HEK293 (cell line): ENCODE measurements at regions not wholly inside any gene's neighbourhood (a gene's known extent, or its start where the extent isn't known, plus 50 kb on each side); places are given as distances from the start of the nearest gene placed in this dataset.

Experiments used
- CTCF ChIA-PET: fragments of 350-600 bp; formaldehyde crosslinking; extraction: SDS; loops from one replicate; lab custom pipeline; 2021; ENCODE audit warnings: antibody characterized with exemption; lab: Yijun Ruan, JAX
- POLR2A ChIA-PET: fragments of 300-600 bp; formaldehyde crosslinking; extraction: SDS; loops from one replicate; lab custom pipeline; 2020; ENCODE audit warnings: antibody characterized with exemption, inconsistent platforms; lab: Yijun Ruan, JAX
- H3K27ac ChIP-seq: fragments of 200-500 bp; sonication (Bioruptor generic); 2 replicates; pipeline ENCODE4 v1.5.1; 2014; ENCODE audit warnings: low read depth, low read length, control low read depth, inconsistent platforms; ENCODE audit errors: extremely low read depth
- H3K36me3 ChIP-seq, 2 experiments: fragments of 200-500 bp in 1 of 2; sonication (Bioruptor generic) in 1 of 2; 1 replicate in 1 of 2; 2 replicates in 1 of 2; pipeline ENCODE4 v1.5.1; 2014 to 2017; ENCODE audit warnings: inconsistent platforms in 2 of 2, low read length in 2 of 2; ENCODE audit not compliant: control insufficient read depth in 2 of 2, insufficient read depth in 1 of 2
- H3K4me1 ChIP-seq: fragments of 200-500 bp; sonication (Bioruptor generic); 2 replicates; pipeline ENCODE4 v1.5.1; 2014; ENCODE audit warnings: mild to moderate bottlenecking, low read length, inconsistent platforms; ENCODE audit not compliant: control insufficient read depth, insufficient read depth
- H3K4me3 ChIP-seq: 2 replicates; pipeline ENCODE4 v1.5.1; 2011; ENCODE audit warnings: low read depth, mild to moderate bottlenecking, control low read depth, low read length, moderate library complexity
- H3K9me3 ChIP-seq: fragments of 200-500 bp; sonication (Bioruptor generic); 2 replicates; pipeline ENCODE4 v1.5.1; 2014; ENCODE audit warnings: low read depth, low read length, inconsistent platforms; ENCODE audit not compliant: control insufficient read depth, insufficient read depth
- BCL11A ChIP-seq: fragments of 450-650 bp; formaldehyde crosslinking; IDR thresholded peaks from 2 replicates; pipeline ENCODE4 v1.5.1; 2016; ENCODE audit warnings: low read depth, missing biosample characterization, missing genetic modification characterization
- EGR2 ChIP-seq: fragments of 450-650 bp; formaldehyde crosslinking; IDR thresholded peaks from 2 replicates; pipeline ENCODE4 v1.5.1; 2016; ENCODE audit warnings: low read depth, missing biosample characterization, missing genetic modification characterization
- HOXD13 ChIP-seq: sonication (generic); formaldehyde crosslinking; IDR thresholded peaks from 2 replicates; pipeline ENCODE4 v1.8.0; 2022; ENCODE audit warnings: missing genetic modification reagents, borderline replicate concordance
- KLF10 ChIP-seq: fragments of 450-650 bp; IDR thresholded peaks from 2 replicates; pipeline ENCODE4 v1.5.1; 2018; ENCODE audit warnings: missing biosample characterization, mild to moderate bottlenecking, missing genetic modification characterization
- KLF9 ChIP-seq: fragments of 450-650 bp; formaldehyde crosslinking; IDR thresholded peaks from 2 replicates; pipeline ENCODE4 v1.5.1; 2016; ENCODE audit warnings: missing biosample characterization, missing genetic modification characterization, low read depth
- PBX3 ChIP-seq: sonication (generic); formaldehyde crosslinking; IDR thresholded peaks from 2 replicates; pipeline ENCODE4 v1.8.1; 2022; ENCODE audit warnings: mild to moderate bottlenecking, moderate library complexity, missing genetic modification reagents
- ZBTB11 ChIP-seq: fragments of 450-650 bp; formaldehyde crosslinking; conservative IDR thresholded peaks from 2 replicates; pipeline ENCODE4 v1.5.1; 2016; ENCODE audit warnings: low read depth, missing biosample characterization, missing genetic modification characterization
- ZBTB20 ChIP-seq: fragments of 450-650 bp; formaldehyde crosslinking; IDR thresholded peaks from 2 replicates; pipeline ENCODE4 v1.5.1; 2016; ENCODE audit warnings: missing biosample characterization, missing genetic modification characterization
- ZNF121 ChIP-seq: fragments of 450-650 bp; formaldehyde crosslinking; IDR thresholded peaks from 2 replicates; pipeline ENCODE4 v1.5.1; 2016; ENCODE audit warnings: missing biosample characterization, missing genetic modification characterization
- ZNF132 ChIP-seq: fragments of 450-650 bp; formaldehyde crosslinking; IDR thresholded peaks from 2 replicates; pipeline ENCODE4 v1.5.1; 2017; ENCODE audit warnings: missing biosample characterization, missing genetic modification characterization, borderline replicate concordance
- ZNF184 ChIP-seq: fragments of 450-650 bp; IDR thresholded peaks from 2 replicates; pipeline ENCODE4 v1.5.1; 2018; ENCODE audit warnings: missing biosample characterization, mild to moderate bottlenecking, missing genetic modification characterization
- ZNF221 ChIP-seq: fragments of 450-650 bp; formaldehyde crosslinking; IDR thresholded peaks from 2 replicates; pipeline ENCODE4 v1.5.1; 2017; ENCODE audit warnings: missing biosample characterization, missing genetic modification characterization, borderline replicate concordance
- ZNF266 ChIP-seq: fragments of 450-650 bp; formaldehyde crosslinking; IDR thresholded peaks from 2 replicates; pipeline ENCODE4 v1.5.1; 2016; ENCODE audit warnings: missing biosample characterization, missing genetic modification characterization, low read depth
- ZNF416 ChIP-seq: fragments of 450-650 bp; formaldehyde crosslinking; IDR thresholded peaks from 2 replicates; pipeline ENCODE4 v1.5.1; 2016; ENCODE audit warnings: missing biosample characterization, missing genetic modification characterization
- ZNF518A ChIP-seq: fragments of 450-650 bp; formaldehyde crosslinking; conservative IDR thresholded peaks from 2 replicates; pipeline ENCODE4 v1.5.1; 2016; ENCODE audit warnings: low read depth, missing biosample characterization, missing genetic modification characterization
- ZNF529 ChIP-seq: fragments of 450-650 bp; formaldehyde crosslinking; IDR thresholded peaks from 2 replicates; pipeline ENCODE4 v1.5.1; 2017; ENCODE audit warnings: missing genetic modification characterization, missing biosample characterization; ENCODE audit not compliant: insufficient replicate concordance
- ZNF580 ChIP-seq: fragments of 450-650 bp; formaldehyde crosslinking; IDR thresholded peaks from 2 replicates; pipeline ENCODE4 v1.5.1; 2016; ENCODE audit warnings: missing biosample characterization, missing genetic modification characterization
- ZNF600 ChIP-seq: fragments of 450-650 bp; formaldehyde crosslinking; IDR thresholded peaks from 2 replicates; pipeline ENCODE4 v1.5.1; 2016; ENCODE audit warnings: missing biosample characterization, missing genetic modification characterization
- ZNF629 ChIP-seq: fragments of 450-650 bp; formaldehyde crosslinking; IDR thresholded peaks from 2 replicates; pipeline ENCODE4 v1.5.1; 2017; ENCODE audit warnings: missing biosample characterization, missing genetic modification characterization
- ZNF639 ChIP-seq: fragments of 450-650 bp; formaldehyde crosslinking; IDR thresholded peaks from 2 replicates; pipeline ENCODE4 v1.5.1; 2016; ENCODE audit warnings: missing biosample characterization, missing genetic modification characterization
- ZNF777 ChIP-seq: fragments of 450-650 bp; formaldehyde crosslinking; IDR thresholded peaks from 2 replicates; pipeline ENCODE4 v1.5.1; 2017; ENCODE audit warnings: missing biosample characterization, missing genetic modification characterization, borderline replicate concordance
- ZSCAN4 ChIP-seq: fragments of 450-650 bp; formaldehyde crosslinking; IDR thresholded peaks from 2 replicates; pipeline ENCODE4 v1.5.1; 2017; ENCODE audit warnings: missing biosample characterization, missing genetic modification characterization

- no peak for TF ChIP-seq ZNF518A (tag by site-specific recombination)
- no peak for TF ChIP-seq KLF10 (tag by site-specific recombination)
- no peak for TF ChIP-seq EGR2 (tag by site-specific recombination)
- TF ChIP-seq ZNF629 (tag by site-specific recombination), result no peak
- no peak for TF ChIP-seq ZNF580
- TF ChIP-seq ZNF184 (tag by site-specific recombination), result no peak
- no peak for TF ChIP-seq ZNF416 (tag by site-specific recombination)
These were observed 1244.1 kb upstream of the CDH6 start (continued) for GRCh38 chr5:29949301-29949872.

GRCh38 chr5:29944327-29944726, 1249.2 kb upstream of the CDH6 start:
- ChIA-PET CTCF (no interaction called here), POLR2A (no interaction called here)
- H3K27ac ChIP-seq, result no peak overlapping the region

GRCh38 chr5:29942089-29942488, 1251.4 kb upstream of the CDH6 start:
- H3K4me1 ChIP-seq, result no peaks in the 10 kb centered on the region
- POLR2A ChIA-PET, result no interaction called here
- no peak overlapping the region for H3K27ac ChIP-seq
- CTCF ChIA-PET, result interaction anchor here (0.6 kb wide), 1 partner anchor 10 kb away, joined by 3 read pairs; no protein-coding TSS in a partner anchor
- H3K9me3 ChIP-seq, result no peaks in the 10 kb centered on the region
- no peaks in the 10 kb centered on the region for H3K36me3 ChIP-seq
- H3K4me3 ChIP-seq, result no peak overlapping the region
- TF ChIP-seq ZNF777 (tag by site-specific recombination) (no peak), KLF9 (tag by site-specific recombination) (no peak), ZBTB11 (tag by site-specific recombination) (no peak), ZNF639 (tag by site-specific recombination) (no peak), ZNF221 (no peak), ZNF132 (tag by site-specific recombination) (no peak), PBX3 (CRISPR knock-in tag) (no peak), ZSCAN4 (tag by site-specific recombination) (no peak), ZNF266 (tag by site-specific recombination) (no peak), ZBTB20 (tag by site-specific recombination) (no peak), ZNF629 (tag by site-specific recombination) (no peak), HOXD13 (CRISPR knock-in tag) (no peak)

More at GRCh38 chr5:29944327-29944726, 1249.2 kb upstream of the CDH6 start:
- Histone ChIP-seq H3K4me3 (no peak overlapping the region), H3K36me3 (no peaks in the 10 kb centered on the region), H3K4me1 (no peaks in the 10 kb centered on the region), H3K9me3 (no peaks in the 10 kb centered on the region)
- TF ChIP-seq BCL11A (tag by site-specific recombination) (no peak), ZNF529 (tag by site-specific recombination) (no peak), ZNF600 (tag by site-specific recombination) (no peak), ZNF121 (tag by site-specific recombination) (no peak)
